H1 (cell line): ENCODE measurements at regions not wholly inside any gene's neighbourhood (a gene's known extent, or its start where the extent isn't known, plus 50 kb on each side); places are given as distances from the start of the nearest gene placed in this dataset.

Source experiments
- CTCF ChIA-PET: fragments of 300-600 bp; sonication (Branson Sonifier 250); formaldehyde crosslinking; loops from one replicate; lab custom pipeline; 2021; ENCODE audit not compliant: partially characterized antibody; lab: Charles Lee
- POLR2A ChIA-PET: fragments of 300-600 bp; sonication (Branson Sonifier 250); formaldehyde crosslinking; loops from one replicate; lab custom pipeline; 2021; ENCODE audit warnings: inconsistent platforms; ENCODE audit not compliant: partially characterized antibody; lab: Charles Lee
- DNase-seq, 2 experiments: peaks; one replicate each; pipeline versions ENCODE4 v3.0.0 to v3.0.0-alpha.2; 2010 to 2022; ENCODE audit warnings: low spot score in 2 of 2, low read depth in 1 of 2, mixed read lengths in 1 of 2
- FAIRE-seq: peaks from 2 replicates; lab custom pipeline; 2011; peaks lifted over from hg19 to GRCh38; lab: Jason Lieb, UNC
- H2AFZ ChIP-seq: 2 replicates; pipeline ENCODE4 v1.8.1; 2012; ENCODE audit warnings: low read length, inconsistent platforms
- H2AK5ac ChIP-seq: 2 replicates; pipeline ENCODE4 v1.6.1; 2013; ENCODE audit warnings: low read depth, low read length
- H2BK120ac ChIP-seq: replicated peaks from 2 replicates; pipeline ENCODE3; 2013; ENCODE audit warnings: low read depth, low read length, inconsistent platforms
- H2BK12ac ChIP-seq: 2 replicates; pipeline ENCODE4 v1.6.1; 2013; ENCODE audit warnings: low read depth, low read length
- H2BK15ac ChIP-seq: 2 replicates; pipeline ENCODE4 v1.6.1; 2013; ENCODE audit warnings: low read length
- H2BK20ac ChIP-seq: 2 replicates; pipeline ENCODE4 v1.6.1; 2013; ENCODE audit warnings: low read length
- H2BK5ac ChIP-seq: 2 replicates; pipeline ENCODE4 v1.6.1; 2013; ENCODE audit warnings: low read depth, low read length
- H3K14ac ChIP-seq: 2 replicates; pipeline ENCODE4 v1.6.1; 2013; ENCODE audit warnings: inconsistent platforms; ENCODE audit not compliant: insufficient read length
- H3K18ac ChIP-seq: 2 replicates; pipeline ENCODE4 v1.6.1; 2013; ENCODE audit warnings: low read length; ENCODE audit errors: extremely low read depth
- H3K23ac ChIP-seq: 2 replicates; pipeline ENCODE4 v1.6.1; 2013; ENCODE audit warnings: inconsistent platforms; ENCODE audit not compliant: insufficient read length
- H3K23me2 ChIP-seq: 2 replicates; pipeline ENCODE4 v1.6.1; 2013; ENCODE audit warnings: low read depth, low read length
- H3K27ac ChIP-seq: 2 replicates; pipeline ENCODE4 v1.6.1; 2011; ENCODE audit warnings: low read depth, low read length, inconsistent platforms
- H3K27me3 ChIP-seq, 4 experiments: replicated peaks in 1 of 4; 1 replicate in 1 of 4; 2 replicates in 3 of 4; pipeline versions ENCODE4 v1.6.1 to v1.8.1; 2011 to 2013; ENCODE audit warnings: low read length in 3 of 4, mild to moderate bottlenecking in 3 of 4, inconsistent platforms in 2 of 4, mixed read lengths in 2 of 4, moderate library complexity in 1 of 4; ENCODE audit not compliant: control insufficient read depth in 3 of 4, insufficient read depth in 3 of 4; ENCODE audit errors: extremely low read depth in 1 of 4
- H3K36me3 ChIP-seq, 4 experiments: 2 replicates each; pipeline versions ENCODE4 v1.6.1 to v1.8.1; 2011 to 2013; ENCODE audit warnings: mild to moderate bottlenecking in 4 of 4, low read length in 3 of 4, moderate library complexity in 2 of 4, control low read depth in 1 of 4, inconsistent platforms in 1 of 4; ENCODE audit not compliant: insufficient read depth in 4 of 4, control insufficient read depth in 2 of 4
- H3K4ac ChIP-seq: replicated peaks from 2 replicates; pipeline ENCODE3; 2013; ENCODE audit warnings: low read length, low read depth, mixed read lengths, inconsistent platforms; ENCODE audit not compliant: insufficient read length
- H3K4me1 ChIP-seq, 4 experiments: replicated peaks in 1 of 4; 1 replicate in 1 of 4; 2 replicates in 3 of 4; pipeline versions ENCODE4 v1.6.1 to v1.8.1; 2011 to 2013; ENCODE audit warnings: low read length in 3 of 4, inconsistent platforms in 2 of 4, mixed read lengths in 1 of 4; ENCODE audit not compliant: insufficient read depth in 4 of 4, control insufficient read depth in 3 of 4
- H3K4me2 ChIP-seq, 2 experiments: 2 replicates each; pipeline versions ENCODE4 v1.6.1 to v1.8.1; 2011 to 2013; ENCODE audit warnings: low read depth in 2 of 2, low read length in 2 of 2, control low read depth in 1 of 2, inconsistent platforms in 1 of 2, mild to moderate bottlenecking in 1 of 2; ENCODE audit not compliant: insufficient read depth in 1 of 2
- H3K4me3 ChIP-seq, 4 experiments: fragments of 200-600, 300-600 bp in 1 of 4; sonication (generic), shearing (Covaris generic), sonication (Bioruptor Twin) in 1 of 4; 2 replicates each; pipeline versions ENCODE4 v1.5.1 to v1.8.1; 2011 to 2016; ENCODE audit warnings: low read length in 4 of 4, low read depth in 3 of 4, control low read depth in 2 of 4, inconsistent platforms in 2 of 4, mild to moderate bottlenecking in 2 of 4, mixed read lengths in 1 of 4, moderate library complexity in 1 of 4; ENCODE audit not compliant: insufficient read depth in 2 of 4; ENCODE audit errors: extremely low read depth in 1 of 4
- H3K56ac ChIP-seq: replicated peaks from 2 replicates; pipeline ENCODE3; 2013; ENCODE audit warnings: low read depth, mild to moderate bottlenecking, mixed read lengths, low read length, inconsistent platforms; ENCODE audit not compliant: insufficient read length
- H3K79me1 ChIP-seq: 2 replicates; pipeline ENCODE4 v1.6.1; 2013; ENCODE audit warnings: low read depth, low read length, control low read depth
- H3K79me2 ChIP-seq, 2 experiments: 2 replicates each; pipeline versions ENCODE4 v1.6.1 to v1.8.1; 2012 to 2013; ENCODE audit warnings: low read length in 2 of 2, mild to moderate bottlenecking in 2 of 2, inconsistent platforms in 1 of 2; ENCODE audit not compliant: insufficient read depth in 2 of 2, control insufficient read depth in 1 of 2
- H3K9ac ChIP-seq, 4 experiments: replicated peaks in 1 of 4; 1 replicate in 1 of 4; 2 replicates in 3 of 4; pipeline versions ENCODE4 v1.6.1 to v1.8.1; 2011 to 2013; ENCODE audit warnings: low read depth in 3 of 4, low read length in 3 of 4, control low read depth in 2 of 4, mild to moderate bottlenecking in 2 of 4, moderate library complexity in 2 of 4, inconsistent platforms in 1 of 4; ENCODE audit errors: extremely low read depth in 1 of 4
- H3K9me3 ChIP-seq, 2 experiments: 2 replicates each; pipeline versions ENCODE4 v1.6.1 to v1.8.1; 2012 to 2013; ENCODE audit warnings: mild to moderate bottlenecking in 2 of 2, moderate library complexity in 2 of 2, control low read depth in 1 of 2, inconsistent platforms in 1 of 2, low read depth in 1 of 2, low read length in 1 of 2, mixed read lengths in 1 of 2; ENCODE audit not compliant: insufficient read depth in 2 of 2
- H4K20me1 ChIP-seq, 2 experiments: replicated peaks in 1 of 2; 2 replicates each; pipeline versions ENCODE3 to v1.8.1; 2011 to 2013; ENCODE audit warnings: inconsistent platforms in 2 of 2, low read length in 2 of 2, mild to moderate bottlenecking in 1 of 2; ENCODE audit not compliant: insufficient read depth in 2 of 2, control insufficient read depth in 1 of 2
- H4K5ac ChIP-seq: 2 replicates; pipeline ENCODE4 v1.6.1; 2013; ENCODE audit warnings: low read length, low read depth, mixed read lengths, inconsistent platforms; ENCODE audit not compliant: insufficient read length
- H4K8ac ChIP-seq: 2 replicates; pipeline ENCODE4 v1.8.0; 2013; ENCODE audit warnings: mild to moderate bottlenecking, moderate library complexity, low read length, inconsistent platforms; ENCODE audit not compliant: insufficient read depth; ENCODE audit errors: extremely low read depth
- H4K91ac ChIP-seq: replicated peaks from 2 replicates; pipeline ENCODE3; 2013; ENCODE audit warnings: low read length, mixed read lengths, inconsistent platforms; ENCODE audit not compliant: insufficient read length
- CHD7 ChIP-seq: fragments of 300-600 bp; sonication (generic); IDR thresholded peaks from 2 replicates; pipeline ENCODE4 v1.7.1; 2012; ENCODE audit warnings: low read length, moderate library complexity, mild to moderate bottlenecking, inconsistent platforms; ENCODE audit not compliant: insufficient replicate concordance
- WGBS, 2 experiments: shearing (Covaris generic) in 1 of 2; methylation state at CpG; one replicate each; pipeline versions ENCODE4 v1.1.6 to v1.1.7; 2013 to 2015; ENCODE audit warnings: low lambda C conversion rate in 2 of 2, mixed read lengths in 2 of 2, inconsistent platforms in 1 of 2, low coverage in 1 of 2, missing lambda C conversion rate in 1 of 2; ENCODE audit not compliant: insufficient replicate concordance in 2 of 2, insufficient coverage in 1 of 2, insufficient read length in 1 of 2; ENCODE audit errors: extremely low coverage in 1 of 2, missing lambda C conversion rate in 1 of 2; 5-methylcytosine and 5-hydroxymethylcytosine counted together

DNA sequence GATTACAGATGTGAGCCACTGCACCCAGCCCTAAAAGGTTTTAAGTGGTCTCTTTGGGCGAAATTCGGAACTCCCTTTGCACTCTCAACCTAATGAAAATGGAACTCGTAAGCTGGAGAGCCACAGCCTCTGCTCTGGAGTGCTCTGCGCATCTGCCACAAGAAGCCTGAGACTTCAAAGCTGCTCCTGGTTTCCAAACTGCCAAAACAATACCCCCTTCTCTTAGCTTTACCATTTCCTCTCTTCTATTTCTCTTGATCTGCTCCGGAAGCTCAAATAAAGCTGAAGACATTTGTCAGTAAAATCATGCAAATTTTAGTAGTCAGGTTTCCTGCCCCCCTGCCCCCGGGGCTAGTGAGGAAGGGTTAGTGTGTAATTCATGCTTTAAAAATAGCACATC lies 312.7 kb downstream of the MFSD1 start:
- H4K20me1 ChIP-seq: no peaks in the 10 kb centered on the region
- H2BK15ac ChIP-seq: no peak overlapping the region
- no peak for FAIRE-seq
- ChIA-PET CTCF (interaction anchor here (1.1 to 3.8 kb wide), 6 partner anchors 9 to 319 kb away, joined by 3 to 12 read pairs (median 4); no protein-coding TSS in a partner anchor), POLR2A (no interaction called here)
- H3K23me2 ChIP-seq: no peaks in the 10 kb centered on the region
- no peak overlapping the region for H4K91ac ChIP-seq
- H3K56ac ChIP-seq: no peak overlapping the region
- H3K27ac ChIP-seq: no peak overlapping the region
- H3K9ac ChIP-seq: no peak overlapping the region
- H2AFZ ChIP-seq: no peak overlapping the region
- no peak overlapping the region for H3K4ac ChIP-seq
- no peak overlapping the region for H2BK12ac ChIP-seq
- H3K79me1 ChIP-seq: no peaks in the 10 kb centered on the region
- no peak overlapping the region for H2BK20ac ChIP-seq
- no peak overlapping the region for H2BK120ac ChIP-seq
- no peak overlapping the region for H2BK5ac ChIP-seq
- H3K4me2 ChIP-seq: no peak overlapping the region
- no peak overlapping the region for H3K23ac ChIP-seq
- no peak overlapping the region for H4K8ac ChIP-seq
- H3K79me2 ChIP-seq: no peaks in the 10 kb centered on the region
- no peaks in the 10 kb centered on the region for H3K4me1 ChIP-seq
- H3K9me3 ChIP-seq: no peaks in the 10 kb centered on the region
- H3K36me3 ChIP-seq: no peaks in the 10 kb centered on the region
- no peak for DNase-seq
- H2AK5ac ChIP-seq: no peak overlapping the region
- H3K4me3 ChIP-seq: no peak overlapping the region
- H3K27me3 ChIP-seq: no peaks in the 10 kb centered on the region
- no peak overlapping the region for H3K18ac ChIP-seq
- no peak overlapping the region for H3K14ac ChIP-seq
- 66% methylated on average over 6 of the region's 6 CpGs; no CpG with 5 or more reads in 1 of the 2 experiments for WGBS, 2 experiments
- no peak overlapping the region for H4K5ac ChIP-seq
- no peak for TF ChIP-seq CHD7
